Fibroblast of skin of abdomen (primary cell): ENCODE measurements at regions not wholly inside any gene's neighbourhood (a gene's known extent, or its start where the extent isn't known, plus 50 kb on each side); places are given as distances from the start of the nearest gene placed in this dataset.
"Not testable (repeated sequence)": the region's sequence is repeated elsewhere in the genome, so short reads cannot be mapped to it uniquely, and the experiment has no call there.

Experiments used
- DNase-seq: peaks from one replicate; pipeline ENCODE4 v3.0.0-alpha.2; 2013

DNA sequence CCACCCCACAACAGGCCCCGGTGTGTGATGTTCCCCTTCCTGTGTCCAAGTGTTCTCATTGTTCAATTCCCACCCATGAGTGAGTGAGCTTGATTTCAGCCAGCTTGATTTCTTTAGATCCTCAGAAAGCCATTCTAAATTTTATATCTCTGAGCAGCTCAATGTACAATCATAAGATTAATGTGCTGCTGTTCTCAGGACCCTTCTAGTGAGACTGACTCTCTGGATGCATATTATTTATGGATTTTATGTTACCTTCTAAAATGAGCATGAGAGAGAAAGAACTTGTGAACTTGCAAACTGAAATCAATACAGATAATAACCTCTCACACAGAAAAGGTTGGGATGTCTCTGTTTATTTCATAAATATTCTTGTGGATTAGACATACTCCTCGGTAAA is 1133.5 kb upstream of the TMPRSS15 start:
- no peak for DNase-seq

DNA sequence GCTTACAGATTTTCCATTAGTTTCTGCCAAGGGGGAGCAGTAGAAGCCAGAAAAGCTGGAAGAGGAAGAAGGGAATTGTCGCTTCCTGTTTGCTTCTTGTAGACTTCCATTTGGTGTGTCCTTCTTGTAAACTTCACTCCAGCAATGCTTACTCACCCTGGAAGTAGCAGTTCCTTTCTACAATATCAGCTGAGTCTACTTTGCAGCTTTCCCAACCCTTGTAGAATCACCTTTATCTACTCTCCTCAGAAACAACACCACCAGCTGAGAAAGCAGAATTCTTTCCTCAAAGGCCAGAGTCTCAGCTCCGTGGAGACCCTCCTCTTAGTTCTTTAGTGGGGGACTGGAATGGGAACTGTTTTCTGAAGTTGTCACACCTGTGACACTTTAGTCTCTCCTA is 1136.7 kb upstream of the TMPRSS15 start:
- no peak for DNase-seq

DNA sequence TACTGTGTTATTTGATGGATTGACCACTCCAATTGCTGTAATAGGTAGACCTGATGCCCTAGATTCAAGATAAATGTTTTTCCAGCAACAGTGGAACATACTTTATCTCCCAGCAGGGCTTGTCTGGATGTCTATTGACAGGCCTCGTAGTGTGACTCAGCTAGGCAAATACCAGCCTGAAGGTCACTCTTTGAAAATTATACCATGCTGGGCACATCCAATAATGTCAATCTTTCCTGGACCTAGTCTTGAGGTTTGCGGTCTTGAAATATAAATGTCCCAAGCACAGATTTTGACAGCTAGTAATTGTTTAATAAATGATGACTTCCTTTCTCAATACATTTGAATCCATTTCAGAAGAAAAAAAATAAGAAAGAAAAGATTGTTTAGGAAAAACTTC is 1138.0 kb upstream of the TMPRSS15 start:
- no peak for DNase-seq

DNA sequence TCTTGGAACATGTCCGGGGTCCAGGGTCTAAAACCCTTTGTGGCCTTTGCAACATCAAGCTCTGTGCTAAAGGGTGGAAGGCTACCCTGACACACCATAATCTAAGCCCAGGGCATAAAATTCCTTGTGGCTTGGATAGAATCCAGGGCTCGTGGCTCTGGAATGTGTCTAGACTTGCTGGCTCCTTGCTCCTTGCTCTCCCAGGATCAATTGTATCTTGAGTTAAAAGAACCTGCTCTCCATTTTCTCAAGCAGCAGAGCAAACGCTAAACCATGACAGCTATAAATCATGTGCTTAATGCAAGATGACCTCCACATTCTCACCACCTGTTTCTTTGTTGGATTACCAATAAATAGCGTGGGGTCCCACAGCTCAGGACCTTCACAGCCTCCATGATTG is 1140.9 kb upstream of the TMPRSS15 start:
- not testable (repeated sequence) for DNase-seq

DNA sequence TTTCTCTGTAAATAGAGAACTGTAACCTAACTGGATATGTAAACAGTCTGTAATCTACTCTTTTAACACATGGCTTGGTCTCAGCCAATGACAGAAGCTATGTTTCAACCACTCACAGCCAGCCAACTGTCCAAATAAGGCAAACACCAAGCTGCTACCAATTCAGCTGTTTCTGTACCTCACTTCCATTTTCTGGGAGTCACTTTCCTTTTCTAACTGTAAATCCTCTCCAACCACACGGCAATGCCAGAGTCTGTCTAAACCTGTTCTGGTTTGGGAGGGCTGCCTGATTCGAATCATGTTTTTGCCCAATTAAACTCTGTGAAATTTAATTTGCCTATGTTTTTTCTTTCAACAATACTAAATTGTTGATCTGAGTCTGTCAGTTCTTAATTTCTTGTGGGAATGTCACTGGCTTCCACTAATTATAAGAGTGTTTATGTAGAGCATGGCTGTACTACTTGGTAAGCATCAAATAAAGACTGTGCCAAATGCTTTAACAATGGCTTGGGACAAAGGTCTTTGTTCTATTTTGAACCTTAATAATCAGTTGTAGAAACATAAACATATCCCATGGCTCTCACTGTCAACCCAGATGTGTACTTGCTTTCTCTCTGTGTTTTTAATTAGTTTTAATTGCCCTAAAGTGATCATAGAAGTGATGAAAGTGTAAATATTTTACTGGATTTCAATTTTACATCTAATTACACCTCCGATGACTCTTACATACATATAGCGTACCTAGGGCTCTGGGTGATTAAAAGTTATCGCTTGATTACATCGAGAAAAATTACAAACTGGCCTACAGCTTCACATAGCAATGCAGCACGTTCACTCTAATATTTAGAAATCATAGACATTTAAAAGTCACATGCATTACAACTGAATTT is 1144.6 kb upstream of the TMPRSS15 start:
- no peak for DNase-seq

DNA sequence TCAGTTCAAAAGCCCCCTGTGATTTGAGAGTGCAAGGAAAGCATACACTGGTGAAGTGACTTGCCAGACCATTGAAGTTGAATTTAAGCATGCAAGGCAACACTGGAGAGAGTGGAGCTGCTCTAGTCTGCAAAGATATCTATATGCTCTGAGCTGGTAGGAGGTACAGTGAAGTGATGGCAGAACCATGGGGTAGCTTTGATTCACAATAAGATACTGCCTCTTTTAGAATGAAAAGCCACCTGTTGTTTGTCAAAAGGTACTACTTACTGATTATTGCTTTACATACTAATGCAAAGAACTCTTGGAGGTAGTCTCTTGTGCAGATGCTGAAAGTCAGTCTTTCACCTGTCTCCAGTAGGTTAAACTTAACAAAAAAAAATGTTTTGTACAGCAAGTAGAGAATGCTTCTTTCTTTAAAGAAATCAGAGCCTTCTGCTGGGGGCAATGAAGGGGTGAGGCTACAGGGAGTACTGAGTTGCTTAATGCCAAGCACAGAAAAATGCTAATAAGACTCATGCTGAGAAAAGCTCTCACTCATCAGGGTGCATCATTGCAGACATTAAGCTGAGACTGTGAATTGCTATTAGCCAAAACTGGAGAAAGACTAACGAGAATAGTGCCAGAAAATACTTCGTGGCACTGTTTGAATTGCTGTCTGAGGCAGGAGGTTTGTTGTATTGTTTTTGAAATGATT is 1150.5 kb upstream of the TMPRSS15 start:
- no peak for DNase-seq

DNA sequence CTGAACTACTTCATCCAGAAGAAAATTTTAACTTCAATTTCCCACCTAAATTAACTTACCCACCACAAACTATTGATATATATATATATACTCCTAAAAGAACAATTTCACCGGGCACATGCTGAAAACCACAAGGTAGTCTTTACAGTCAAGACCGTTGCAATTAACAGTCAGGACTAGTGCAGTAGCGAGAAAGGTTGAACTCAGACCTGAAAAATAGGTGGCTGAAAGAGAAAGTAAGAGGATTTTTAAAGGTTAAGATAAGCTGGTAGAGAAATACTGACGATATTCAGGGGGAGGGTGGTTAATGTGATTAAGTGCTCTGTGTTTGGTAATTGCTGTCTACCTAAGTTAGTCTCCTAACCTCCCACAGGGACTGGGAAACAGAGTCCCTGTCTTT is 1153.5 kb upstream of the TMPRSS15 start:
- no peak for DNase-seq

DNA sequence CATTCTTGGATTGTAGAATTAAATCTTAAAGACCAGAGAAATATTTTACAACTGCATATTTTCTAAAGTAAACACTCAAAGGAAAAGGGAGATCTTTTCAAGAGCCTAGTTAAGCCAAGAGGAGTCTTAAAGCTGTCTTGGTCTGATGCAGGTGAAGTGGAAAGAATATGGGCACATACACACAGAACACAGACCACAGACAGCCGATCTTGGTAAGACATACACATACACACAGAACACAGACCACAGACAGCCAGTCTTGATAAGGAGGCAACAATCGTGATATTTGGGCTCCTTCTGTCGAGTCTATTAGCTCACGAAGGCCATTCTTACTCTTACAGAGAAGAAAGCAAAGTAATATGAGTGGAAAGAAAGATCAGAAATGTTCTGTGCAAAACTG is 1153.9 kb upstream of the TMPRSS15 start:
- no peak for DNase-seq

DNA sequence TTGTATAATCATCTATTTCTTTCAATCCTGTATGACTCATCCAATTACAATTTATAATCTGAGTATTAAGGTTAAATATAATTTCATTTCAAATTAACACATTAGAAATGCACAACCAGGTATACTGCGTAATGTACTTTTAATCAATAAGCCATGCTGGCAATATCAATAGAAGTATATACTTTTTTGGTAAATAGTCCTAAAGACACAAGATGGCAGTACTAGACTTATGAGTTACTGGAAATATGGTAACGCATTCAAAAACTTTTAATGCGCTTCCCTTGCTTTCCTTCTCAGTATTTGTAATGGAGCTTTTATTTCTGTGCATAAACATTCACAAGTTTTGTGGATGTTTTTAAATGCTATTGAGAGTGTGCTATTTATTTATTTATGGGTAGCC is 1162.0 kb upstream of the TMPRSS15 start:
- DNase-seq: no peak

- DNase-seq: no peak
Observed at GRCh38 chr21:19566975-19567374, 1163.4 kb upstream of the TMPRSS15 start.

GRCh38 chr21:19577381-19577780 is 1173.8 kb upstream of the TMPRSS15 start:
- no peak for DNase-seq

DNA sequence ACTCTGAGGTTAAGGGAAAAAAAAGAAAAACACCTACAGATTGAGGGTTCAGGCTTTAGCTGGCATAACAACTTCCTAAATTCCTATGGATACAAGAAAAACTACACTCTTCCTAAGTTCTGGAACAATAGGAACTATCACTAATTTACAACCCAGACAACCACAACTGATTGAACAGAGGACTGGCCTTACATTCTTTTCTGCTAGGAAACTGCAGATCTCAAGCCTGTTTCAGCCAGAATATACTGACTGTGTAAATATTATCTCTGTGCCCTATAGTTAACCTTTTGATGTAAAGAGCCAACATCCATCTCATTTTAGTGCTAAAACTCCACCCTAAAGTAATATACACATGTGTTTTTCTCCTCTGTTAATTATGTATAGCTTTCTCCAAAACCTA is 1186.5 kb upstream of the TMPRSS15 start:
- DNase-seq: no peak

DNA sequence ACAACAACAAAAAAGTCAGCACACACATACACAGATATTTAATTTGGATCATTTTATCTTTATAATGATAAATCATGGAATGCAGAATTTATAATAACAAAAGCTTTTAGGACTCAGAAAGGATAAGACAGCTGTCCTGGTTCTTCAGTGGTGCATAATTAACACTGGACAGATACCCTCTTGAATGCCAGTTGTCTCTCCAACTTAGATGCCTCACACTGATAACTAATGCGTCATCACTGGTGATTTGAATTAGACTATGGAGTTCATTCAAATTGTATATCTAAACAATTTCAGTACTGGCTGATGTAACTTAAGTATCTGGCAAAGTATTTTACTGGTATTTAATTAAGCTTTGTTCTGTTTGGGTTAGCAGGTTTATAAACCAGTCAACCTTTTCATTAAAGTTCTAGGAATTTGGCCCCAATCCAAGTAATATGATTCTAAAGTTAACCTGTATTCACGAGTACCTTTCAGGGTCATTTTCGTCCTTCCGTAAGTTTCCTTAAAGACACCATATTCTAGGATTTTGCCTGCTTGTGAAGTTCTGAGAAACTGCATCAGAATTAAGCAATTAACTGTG is 1199.5 kb upstream of the TMPRSS15 start:
- DNase-seq: no peak

DNA sequence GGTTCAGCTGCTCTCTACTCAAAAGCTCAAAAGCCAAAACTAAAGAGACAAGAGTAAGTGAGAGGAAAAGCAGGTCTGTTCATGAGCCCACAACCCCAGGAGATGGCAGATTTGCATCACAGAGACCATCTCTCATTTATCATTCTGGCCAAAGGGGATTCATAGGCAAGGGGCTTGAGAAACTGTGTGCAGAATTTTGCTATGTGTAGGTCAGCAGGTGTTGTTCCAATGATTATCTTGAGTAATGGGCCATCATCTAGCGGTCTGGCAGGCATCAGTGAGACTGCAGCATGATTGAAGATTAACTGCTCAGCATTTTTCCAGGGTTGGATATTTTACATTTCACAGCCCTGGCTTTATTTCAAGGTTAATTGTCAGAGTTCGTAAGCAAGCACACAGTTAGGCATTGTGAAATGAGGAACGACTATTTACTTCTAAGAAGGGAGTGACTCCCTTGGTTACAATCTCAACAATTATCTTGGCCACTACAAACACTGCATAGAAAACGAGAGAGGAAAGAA is 1204.6 kb upstream of the TMPRSS15 start:
- no peak for DNase-seq

DNA sequence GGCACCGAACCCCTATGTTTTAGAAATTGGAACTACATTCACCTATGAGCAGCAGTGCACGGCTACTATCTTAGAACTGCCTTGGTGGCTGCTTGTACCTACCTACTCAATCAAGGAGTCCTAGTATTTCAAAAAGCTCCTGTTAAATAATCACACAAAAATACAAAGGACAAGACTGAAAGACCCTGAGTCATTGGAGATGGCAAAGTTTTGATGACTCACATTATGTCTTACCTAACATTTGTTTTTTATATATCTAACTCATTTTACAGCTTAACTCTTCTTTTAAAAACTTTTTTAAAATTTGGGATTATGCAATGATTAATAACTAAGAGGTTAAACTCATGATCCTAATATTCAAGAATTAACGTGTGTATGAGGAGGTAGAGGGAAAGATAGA is 1206.0 kb upstream of the TMPRSS15 start:
- DNase-seq: no peak

DNA sequence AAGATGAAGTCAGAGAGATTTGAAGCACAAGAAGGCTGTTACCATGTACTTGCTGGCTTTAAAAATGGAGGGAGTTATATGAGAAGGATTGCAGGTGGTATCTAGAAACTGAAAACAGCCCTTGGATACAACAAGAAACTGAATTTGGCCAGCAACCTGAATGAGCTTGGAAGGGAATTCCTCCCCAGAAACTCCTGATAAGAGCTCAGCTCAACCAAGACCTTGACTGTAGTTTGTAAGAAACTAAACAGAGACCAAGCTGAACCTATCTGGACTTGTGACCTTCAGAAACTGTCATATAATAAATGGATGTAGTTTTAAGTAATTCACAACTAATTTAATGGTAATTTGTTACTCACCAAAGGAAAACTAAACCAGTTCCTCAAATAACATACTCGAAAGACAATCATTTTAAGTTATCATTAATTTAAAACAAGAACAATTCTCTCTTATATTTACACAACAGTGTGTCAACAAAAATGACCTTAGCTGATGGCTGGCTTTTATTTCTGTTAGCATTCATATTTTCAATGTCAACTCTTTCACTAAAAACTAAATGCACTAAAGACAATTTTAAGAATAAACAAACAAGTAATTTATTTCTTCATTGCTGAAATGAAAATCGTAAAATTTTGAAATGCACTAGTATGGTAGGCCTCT is 1218.4 kb upstream of the TMPRSS15 start:
- DNase-seq: no peak

DNA sequence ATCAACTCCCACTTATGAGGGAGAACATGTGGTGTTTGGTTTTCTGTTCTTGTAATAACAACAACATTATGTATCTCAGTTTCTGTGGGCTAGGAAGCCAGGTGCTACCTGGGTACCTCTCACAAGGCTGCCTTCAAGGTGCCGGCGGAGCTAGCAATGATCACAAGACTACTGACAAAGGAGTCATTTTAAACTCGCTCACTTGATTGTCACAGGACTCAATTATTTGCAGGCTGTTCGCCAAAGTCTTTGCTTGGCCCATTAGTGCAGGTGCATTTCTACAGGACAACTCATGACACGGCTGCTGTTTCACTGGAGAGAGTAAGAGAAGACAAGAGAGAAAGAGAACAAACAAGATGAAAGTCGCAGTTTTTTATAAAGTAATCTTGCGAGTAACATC is 1237.4 kb upstream of the TMPRSS15 start:
- DNase-seq: no peak

DNA sequence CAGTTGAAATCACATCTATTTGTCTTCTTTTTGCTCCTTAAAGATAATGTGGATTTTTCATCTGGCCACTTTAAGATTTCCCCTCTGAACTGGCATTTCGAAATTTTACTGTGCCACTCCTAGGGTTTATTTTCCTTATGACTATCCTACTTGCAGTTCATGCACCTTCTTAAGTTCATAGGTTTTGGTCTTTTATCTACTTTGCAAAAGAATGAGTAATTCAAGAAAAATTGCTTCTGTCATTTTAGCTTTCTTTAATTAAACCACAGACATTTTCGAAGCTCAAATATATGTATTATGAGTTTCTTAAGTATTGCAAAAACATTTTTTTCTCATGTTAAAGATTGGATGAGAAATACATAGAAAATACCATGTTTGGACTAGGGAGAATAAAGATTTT is 1244.8 kb upstream of the TMPRSS15 start:
- no peak for DNase-seq

DNA sequence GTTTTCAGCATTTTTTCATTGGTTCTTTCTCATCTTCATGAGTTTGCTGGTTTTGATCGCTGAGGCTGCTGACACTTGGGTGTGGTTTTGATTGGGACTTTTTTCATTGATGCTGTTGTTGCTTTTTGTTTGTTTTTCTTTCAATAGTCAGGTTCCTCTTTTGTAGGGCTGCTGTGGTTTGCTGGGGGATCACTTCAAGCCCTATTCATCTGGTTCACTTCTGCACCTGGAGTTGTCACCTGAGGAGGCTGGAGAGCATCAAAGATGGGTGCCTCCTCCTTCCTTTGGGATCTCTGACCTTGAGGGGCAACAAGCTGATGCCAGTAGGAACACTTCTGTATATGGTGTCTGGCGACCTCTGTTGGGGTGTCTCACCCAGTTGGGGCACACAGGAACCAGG is 1279.9 kb upstream of the TMPRSS15 start:
- DNase-seq: no peak

GRCh38 chr21:19684328-19684727 is 1280.7 kb upstream of the TMPRSS15 start:
- no peak for DNase-seq

DNA sequence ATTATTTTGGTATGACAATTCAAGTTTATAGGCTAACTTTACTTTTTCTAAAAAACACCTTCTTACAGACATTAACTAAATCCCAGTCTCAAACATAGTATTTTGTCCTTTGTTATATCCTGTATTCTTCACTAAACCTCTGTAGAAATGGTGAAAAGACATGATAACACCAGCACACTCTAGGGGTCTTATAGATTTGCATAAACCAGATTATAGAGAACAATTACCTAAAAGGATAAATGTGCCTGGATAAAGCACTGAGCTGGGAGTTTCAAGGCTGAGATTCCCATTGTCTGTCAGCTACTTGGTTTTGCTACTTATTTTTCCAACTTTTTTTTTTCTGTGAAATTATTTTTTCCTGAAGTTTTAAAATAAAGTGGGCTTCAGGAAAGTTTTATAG is 1288.6 kb upstream of the TMPRSS15 start:
- no peak for DNase-seq

DNA sequence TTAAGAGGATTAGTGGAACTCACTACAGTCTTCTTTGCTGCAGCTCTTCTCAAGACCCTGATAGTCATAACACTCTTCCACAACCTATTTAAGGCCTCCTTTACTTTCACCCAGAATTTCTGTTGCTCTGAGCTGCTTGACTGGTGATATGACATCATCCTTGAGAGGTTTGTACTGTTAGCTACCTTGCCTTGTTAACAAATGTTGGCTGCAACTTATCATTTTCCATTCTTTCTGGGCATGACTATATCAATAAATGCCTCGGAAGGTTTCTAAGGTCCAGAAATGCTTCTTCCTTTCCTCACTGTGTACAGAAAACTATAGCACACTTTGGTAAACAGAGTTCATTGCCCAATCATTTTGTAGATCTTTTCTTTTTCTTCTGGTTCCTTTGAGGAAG is 1292.2 kb upstream of the TMPRSS15 start:
- no peak for DNase-seq

DNA sequence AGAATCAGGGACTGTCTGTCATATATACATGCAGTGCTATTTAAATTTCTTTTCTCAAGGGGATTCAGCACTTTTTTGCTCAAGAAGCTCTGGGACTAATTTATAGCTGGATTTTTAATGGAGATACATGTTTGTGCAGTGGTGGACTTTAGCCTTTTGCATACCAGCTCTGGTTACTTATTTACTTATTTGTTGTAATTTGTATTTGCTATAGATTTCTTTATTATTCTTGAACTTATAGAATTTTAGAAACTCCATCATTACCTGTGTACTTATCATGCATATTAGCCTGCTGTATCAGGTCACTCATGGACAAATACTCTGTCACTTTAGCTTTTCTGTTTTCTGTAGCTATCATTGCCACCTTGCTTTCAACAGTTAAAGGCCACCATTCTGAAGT is 1296.9 kb upstream of the TMPRSS15 start:
- no peak for DNase-seq
